ENCODE measurements at regions not wholly inside any gene's neighbourhood (a gene's known extent, or its start where the extent isn't known, plus 50 kb on each side); places are given as distances from the start of the nearest gene placed in this dataset.

- TF ChIP-seq ZBTB33 (IDR thresholded peaks at IDR 0.05; ENCODE audit: borderline replicate concordance, low read depth) (no peak), RFX5 (IDR thresholded peaks at IDR 0.05; ENCODE audit: low read length) (no peak), YY1 (IDR thresholded peaks at IDR 0.05; ENCODE audit: low read depth) (no peak), IRF3 (IDR thresholded peaks at IDR 0.05; ENCODE audit: low read depth, low read length) (no peak), TAF1 (IDR thresholded peaks at IDR 0.05; ENCODE audit: borderline replicate concordance, low read depth, low read length) (no peak), CTCF (IDR thresholded peaks at IDR 0.05) (no peak), GABPA (IDR thresholded peaks at IDR 0.05; ENCODE audit: low read depth) (no peak), ELF1 (IDR thresholded peaks at IDR 0.05) (no peak)
Observed at GRCh38 chr15:95170561-95171380, 939.4 kb downstream of the MCTP2 start (continued).

GRCh38 chr15:95171564-95171963 is 940.2 kb downstream of the MCTP2 start:
- no peaks in the 10 kb centered on the region for H3F3A ChIP-seq (replicated peaks; ENCODE audit: insufficient read depth)
- H4K20me1 ChIP-seq (ENCODE audit: insufficient read depth) = no peaks in the 10 kb centered on the region
- H3K79me2 ChIP-seq (ENCODE audit: insufficient read depth) = no peaks in the 10 kb centered on the region
- H3K36me3 ChIP-seq (replicated peaks in 1 of 2; ENCODE audit: control insufficient read depth in 1 of 2, insufficient read depth in 2 of 2, low read length in 1 of 2) = no peaks in the 10 kb centered on the region
- no peaks in the 10 kb centered on the region for H3K9me2 ChIP-seq
- no peaks in the 10 kb centered on the region for H3K9me3 ChIP-seq
- no peak overlapping the region for H3K27ac ChIP-seq (ENCODE audit: low read depth in 2 of 2, low read length in 1 of 2)
- no peak for DNase-seq
- H3K9ac ChIP-seq = no peak overlapping the region
- ChIA-PET POLR2A (no interaction called here), CTCF (no interaction called here)
- no peaks in the 10 kb centered on the region for H3K27me3 ChIP-seq (ENCODE audit: insufficient read depth)
- no peak overlapping the region for H3K4me3 ChIP-seq (ENCODE audit: low read depth in 2 of 2, low read length in 1 of 2)
- H3K4me2 ChIP-seq = no peak overlapping the region
- 15% methylated on average over 3 of the region's 3 CpGs for WGBS (ENCODE audit: low lambda C conversion rate)
- no peak overlapping the region for H2AFZ ChIP-seq (ENCODE audit: low read depth)
- no peaks in the 10 kb centered on the region for H3K4me1 ChIP-seq (ENCODE audit: control insufficient read depth in 1 of 2, insufficient read depth in 2 of 2, low read depth in 1 of 2, low read length in 1 of 2)
- TF ChIP-seq REST (IDR thresholded peaks at IDR 0.05; ENCODE audit: low read depth, low read length) = no peak
- TF ChIP-seq RFX5 (IDR thresholded peaks at IDR 0.05; ENCODE audit: low read length) = no peak
- no peak for TF ChIP-seq FOXJ3 (CRISPR knock-in tag; IDR thresholded peaks at IDR 0.05)
- no peak for TF ChIP-seq YY1 (IDR thresholded peaks at IDR 0.05; ENCODE audit: low read depth)
- TF ChIP-seq PBX3 (IDR thresholded peaks at IDR 0.05) = no peak
- TF ChIP-seq TCF12 (IDR thresholded peaks at IDR 0.05) = no peak
- no peak for TF ChIP-seq EP300 (IDR thresholded peaks at IDR 0.05; ENCODE audit: borderline replicate concordance in 1 of 2, low read depth in 1 of 2, low read length in 1 of 2)
- TF ChIP-seq ZBTB33 (IDR thresholded peaks at IDR 0.05; ENCODE audit: borderline replicate concordance, low read depth) = no peak
- no peak for TF ChIP-seq NFIC (IDR thresholded peaks at IDR 0.05; ENCODE audit: borderline replicate concordance)
- TF ChIP-seq RCOR1 (IDR thresholded peaks at IDR 0.05; ENCODE audit: low read length) = no peak
- TF ChIP-seq POLR2AphosphoS5 (IDR thresholded peaks at IDR 0.05; ENCODE audit: low read depth, low read length) = no peak
- no peak for TF ChIP-seq TAF1 (IDR thresholded peaks at IDR 0.05; ENCODE audit: borderline replicate concordance, low read depth, low read length)
